Neural progenitor cell (in vitro differentiated cells): ENCODE measurements at regions not wholly inside any gene's neighbourhood (a gene's known extent, or its start where the extent isn't known, plus 50 kb on each side); places are given as distances from the start of the nearest gene placed in this dataset.
"Not testable (repeated sequence)": the region's sequence is repeated elsewhere in the genome, so short reads cannot be mapped to it uniquely, and the experiment has no call there.

Experiments
- CTCF ChIP-seq: fragments of 200-600 bp; sonication (generic); IDR thresholded peaks from 2 replicates; pipeline ENCODE4 v1.5.1; 2017; ENCODE audit warnings: antibody characterized with exemption, mild to moderate bottlenecking
- EZH2 ChIP-seq: fragments of 200-600 bp; sonication (generic); IDR thresholded peaks from 2 replicates; pipeline ENCODE4 v1.6.1; 2017; ENCODE audit warnings: antibody characterized with exemption, mild to moderate bottlenecking, moderate library complexity
- EZH2phosphoT487 ChIP-seq: fragments of 200-600 bp; sonication (generic); IDR thresholded peaks from 2 replicates; pipeline ENCODE4 v1.6.1; 2017; ENCODE audit warnings: antibody characterized with exemption

DNA sequence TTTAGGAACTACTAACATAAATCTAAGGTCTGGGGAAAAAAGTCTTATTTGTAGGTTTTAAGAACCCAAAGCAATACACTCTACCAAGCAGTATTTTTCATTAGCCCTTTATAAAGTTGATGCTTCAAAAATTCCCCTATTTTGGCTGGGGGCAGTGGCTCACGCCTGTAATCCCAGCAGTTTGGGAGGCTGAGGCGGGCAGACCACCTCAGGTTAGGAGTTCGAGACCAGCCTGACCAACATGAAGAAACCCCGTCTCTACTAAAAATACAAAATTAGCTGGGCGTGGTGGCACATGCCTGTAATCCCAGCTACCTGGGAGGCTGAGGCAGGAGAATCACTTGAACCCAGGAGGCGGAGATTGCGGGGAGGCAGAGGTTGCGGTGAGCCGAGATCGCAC, 86.5 kb upstream of the DST start:
- TF ChIP-seq CTCF, EZH2phosphoT487, EZH2: not testable (repeated sequence)
